ENCODE measurements at regions not wholly inside any gene's neighbourhood (a gene's known extent, or its start where the extent isn't known, plus 50 kb on each side); places are given as distances from the start of the nearest gene placed in this dataset.

DNA sequence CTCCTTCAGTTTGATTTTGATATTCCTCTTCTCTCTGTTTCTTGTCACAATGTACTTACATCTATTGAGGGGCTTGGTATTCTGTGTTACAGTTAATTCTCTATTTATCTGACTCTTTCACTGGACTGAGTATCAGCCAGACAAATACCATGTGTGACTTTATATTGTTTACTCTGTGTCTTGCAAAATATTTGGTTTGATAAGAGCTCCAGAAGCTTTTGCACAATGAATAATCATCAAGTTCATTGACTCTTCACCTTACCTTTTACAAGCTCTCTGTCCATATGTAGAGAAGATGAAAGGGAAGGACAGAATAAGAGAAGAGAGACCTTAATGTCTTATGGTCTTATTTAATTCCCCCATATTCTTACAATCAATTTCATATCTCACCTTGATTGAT lies 877.7 kb upstream of the CDH8 start:
- no peak for TF ChIP-seq CTCF (IDR thresholded peaks at IDR 0.05; ENCODE audit: low read depth, low read length, poor library complexity, severe bottlenecking)
- TF ChIP-seq EZH2phosphoT487 (IDR thresholded peaks at IDR 0.05; ENCODE audit: borderline replicate concordance, low read length) = no peak

Measured in DOHH2 (cell line).